Left lung (tissue), 4 donors: ENCODE measurements at regions not wholly inside any gene's neighbourhood (a gene's known extent, or its start where the extent isn't known, plus 50 kb on each side); places are given as distances from the start of the nearest gene placed in this dataset.
A peak's percentile ranks its signal among the peaks of the same experiment; 100 is the strongest.

ENCODE experiments used
- ATAC-seq: fragments of 200-7000 bp; cut with Tn5 transposase; one replicate; pipeline ENCODE4 v1.9.1; 2020; ENCODE audit warnings: moderate library complexity
- DNase-seq, 4 donors: peaks; one replicate each; pipeline ENCODE4 v3.0.0-alpha.2; 2013 to 2020
- H3K27ac ChIP-seq, 2 donors: fragments of 200-600 bp; sonication (generic) in 1 of 2; one replicate each; pipeline versions ENCODE4 v1.5.0 to v1.8.0; 2020 to 2021
- H3K27me3 ChIP-seq, 2 donors: fragments of 200-600 bp; sonication (generic) in 1 of 2; one replicate each; pipeline versions ENCODE4 v1.5.0 to v1.8.0; 2020 to 2021
- H3K36me3 ChIP-seq, 2 donors: fragments of 200-600 bp; sonication (generic) in 1 of 2; one replicate each; pipeline versions ENCODE4 v1.5.0 to v1.8.0; 2020 to 2021
- H3K4me1 ChIP-seq, 2 donors: fragments of 200-600 bp; one replicate each; pipeline ENCODE4 v1.8.0; 2021
- H3K4me3 ChIP-seq, 2 donors: fragments of 200-600 bp; sonication (generic) in 1 of 2; one replicate each; pipeline versions ENCODE4 v1.5.0 to v1.8.0; 2020 to 2021; ENCODE audit warnings: mild to moderate bottlenecking in 1 of 2
- H3K9me3 ChIP-seq, 2 donors: fragments of 200-600 bp; sonication (generic) in 1 of 2; one replicate each; pipeline versions ENCODE4 v1.5.0 to v1.8.0; 2020 to 2021
- CTCF ChIP-seq, 2 donors: fragments of 200-600 bp; sonication (generic) in 1 of 2; IDR thresholded peaks; one replicate each; pipeline versions ENCODE4 v1.5.0 to v1.8.0; 2021; ENCODE audit warnings: antibody characterized with exemption in 2 of 2
- intact Hi-C, 2 donors: fragments of 100-400 bp; cut with DNase I; formaldehyde crosslinking; loops; one replicate each; pipeline versions ENCODE4 v1.11.2 to v1.14.2; 2022
- donor health status: DM: no; HTN: yes; CAD: no.
- donor health status: DM: no; HTN: no; CAD: no.

DNA sequence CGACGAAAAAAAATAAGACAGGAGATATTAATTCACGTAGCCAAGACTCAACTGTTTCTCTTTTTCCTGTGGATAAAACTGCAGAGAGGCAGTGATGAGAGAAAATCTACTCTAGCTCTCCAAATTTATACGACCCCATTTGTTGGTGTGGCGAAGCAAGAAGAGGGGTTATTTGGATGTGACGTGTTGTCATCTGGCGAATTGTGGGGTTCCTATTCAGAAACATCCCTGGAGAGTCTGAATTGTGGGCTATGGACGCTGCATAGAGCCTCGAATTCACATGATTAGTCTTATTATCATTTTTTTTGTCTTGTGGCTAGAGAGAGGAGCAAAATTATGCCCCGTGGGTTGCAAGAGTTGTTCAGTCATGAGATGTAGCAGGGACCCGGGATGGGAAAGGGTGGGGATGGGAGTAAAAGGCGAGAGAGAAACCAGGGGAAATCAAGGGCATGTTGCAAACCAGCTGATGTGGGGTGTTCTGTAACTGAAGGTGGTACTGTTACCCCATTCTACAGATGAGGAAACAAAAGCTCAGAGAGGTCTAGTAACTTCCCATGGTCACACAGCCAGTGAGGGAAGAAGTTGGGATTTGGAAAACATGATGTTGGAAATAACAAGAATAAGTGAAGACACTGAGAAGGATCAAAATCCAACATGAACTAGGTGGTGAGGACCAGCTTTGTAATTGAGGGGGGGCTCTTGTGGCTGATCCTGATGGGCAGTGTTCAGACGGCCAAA is 69.2 kb upstream of the SFMBT2 start:
- DNase-seq (no peak), ATAC-seq (no peak)
- Histone ChIP-seq H3K36me3 (no peaks in the 10 kb centered on the region), H3K27ac (no peak overlapping the region), H3K9me3 (no peaks in the 10 kb centered on the region), H3K27me3 (peaks cover 0 to 12% of the 10 kb centered on the region in 2 donors), H3K4me1 (peaks cover 0 to 29% of the 10 kb centered on the region in 2 donors), H3K4me3 (no peak overlapping the region)
- intact Hi-C loops = no loop called here
- no peak for TF ChIP-seq CTCF (IDR thresholded peaks at IDR 0.05)

DNA sequence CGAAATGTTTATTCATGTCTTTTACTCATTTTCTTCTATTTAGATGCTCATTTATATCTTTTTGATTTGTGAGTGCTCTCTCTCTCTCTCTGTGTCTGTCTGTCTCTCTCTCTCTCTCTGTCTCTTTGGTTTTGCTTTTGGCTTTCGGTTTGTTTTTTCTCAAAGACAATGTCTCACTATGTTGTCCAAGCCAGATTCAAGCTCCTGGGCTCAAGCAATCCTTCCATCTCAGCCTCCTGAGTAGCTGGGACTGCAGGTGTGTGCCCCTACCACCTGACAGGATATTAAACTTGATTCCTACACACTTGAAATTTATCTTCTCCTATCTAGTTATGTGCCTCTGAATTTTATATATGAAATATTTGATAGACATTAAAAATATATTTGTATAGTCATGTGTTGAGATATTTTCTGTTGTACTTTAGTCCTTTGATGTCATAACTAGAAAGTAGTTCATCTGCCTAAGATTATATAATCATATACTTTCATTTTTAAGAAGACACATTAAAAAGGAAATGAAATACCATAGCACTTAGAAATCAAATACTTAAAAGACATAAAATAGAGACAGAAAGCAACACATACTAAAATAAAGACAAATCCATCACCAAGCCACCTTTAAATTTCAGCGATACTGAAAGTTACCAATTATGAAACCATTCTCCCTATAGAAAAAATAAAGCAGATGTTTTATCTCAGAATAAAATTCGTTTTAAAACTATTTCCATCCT is 68.1 kb upstream of the SFMBT2 start:
- ATAC-seq (no peak), DNase-seq (no peak)
- intact Hi-C loops = no loop called here
- Histone ChIP-seq H3K27ac (no peak overlapping the region), H3K36me3 (no peaks in the 10 kb centered on the region), H3K4me1 (peaks cover 0 to 22% of the 10 kb centered on the region in 2 donors), H3K27me3 (peaks cover 0 to 11% of the 10 kb centered on the region in 2 donors), H3K9me3 (no peaks in the 10 kb centered on the region), H3K4me3 (no peak overlapping the region)
- no peak for TF ChIP-seq CTCF (IDR thresholded peaks at IDR 0.05)

DNA sequence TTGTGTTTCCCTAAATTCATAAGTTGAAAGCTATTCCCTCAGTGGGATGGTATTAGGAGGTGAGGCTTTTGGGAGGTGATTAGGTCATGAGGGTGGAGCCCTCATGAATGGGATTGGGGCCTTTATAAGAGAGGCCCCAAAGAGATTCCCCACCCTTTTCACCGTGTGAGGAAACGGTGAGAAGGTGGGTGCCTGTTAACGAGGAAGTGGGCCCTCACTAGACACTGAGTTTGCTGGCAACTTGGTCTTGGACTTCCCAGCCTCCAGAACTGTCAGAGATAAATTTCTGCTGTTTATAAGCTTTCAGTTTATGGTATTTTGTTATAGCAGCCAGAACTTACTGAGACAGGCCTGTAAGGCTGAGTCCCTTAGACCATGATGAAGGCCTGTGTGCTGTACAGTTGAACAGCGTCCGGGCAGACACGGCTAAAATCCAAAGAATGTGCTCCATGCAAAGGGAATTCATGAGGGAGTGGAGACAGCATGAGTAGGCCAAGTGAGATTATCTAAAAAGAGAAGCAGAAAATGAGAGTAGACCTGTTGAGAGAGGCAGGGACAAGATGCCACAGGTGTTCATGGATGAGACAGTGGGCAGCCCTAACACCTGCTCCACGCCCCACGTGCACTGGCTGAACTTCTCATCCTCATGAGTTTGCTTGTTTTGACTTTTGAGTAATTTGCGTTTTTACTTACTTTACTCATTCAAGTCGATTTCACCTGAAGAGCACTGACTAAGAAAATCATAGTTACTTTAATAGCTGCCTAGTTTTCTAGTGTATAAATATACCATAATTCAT is 66.9 kb upstream of the SFMBT2 start:
- Histone ChIP-seq H3K27ac (no peak overlapping the region), H3K9me3 (no peaks in the 10 kb centered on the region), H3K27me3 (peaks cover 0 to 11% of the 10 kb centered on the region in 2 donors), H3K4me1 (peaks cover 0 to 22% of the 10 kb centered on the region in 2 donors), H3K36me3 (no peaks in the 10 kb centered on the region), H3K4me3 (no peak overlapping the region)
- no peak for TF ChIP-seq CTCF (IDR thresholded peaks at IDR 0.05)
- intact Hi-C loops = no loop called here
- no peak for DNase-seq
- ATAC-seq = no peak

- peaks cover 0 to 21% of the 10 kb centered on the region in 2 donors for H3K4me1 ChIP-seq
- ATAC-seq = peak; percentile 53
- no peak overlapping the region for H3K27ac ChIP-seq
These were observed 65.1 kb upstream of the SFMBT2 start for GRCh38 chr10:7475939-7476338.

More at GRCh38 chr10:7475939-7476338, 65.1 kb upstream of the SFMBT2 start:
- DNase-seq = no peak
- no peaks in the 10 kb centered on the region for H3K36me3 ChIP-seq
- H3K27me3 ChIP-seq = peaks cover 0 to 11% of the 10 kb centered on the region in 2 donors
- TF ChIP-seq CTCF (IDR thresholded peaks at IDR 0.05) = no peak
- H3K4me3 ChIP-seq = no peak overlapping the region
- intact Hi-C loops = no loop called here
- H3K9me3 ChIP-seq = no peaks in the 10 kb centered on the region
